Esophagus muscularis mucosa (tissue), 4 donors: ENCODE measurements at regions not wholly inside any gene's neighbourhood (a gene's known extent, or its start where the extent isn't known, plus 50 kb on each side); places are given as distances from the start of the nearest gene placed in this dataset.
A peak's percentile ranks its signal among the peaks of the same experiment; 100 is the strongest.
"Not testable (repeated sequence)": the region's sequence is repeated elsewhere in the genome, so short reads cannot be mapped to it uniquely, and the experiment has no call there.

Experiments
- DNase-seq: peaks from one replicate; pipeline ENCODE4 v3.0.0-alpha.2; 2017; ENCODE audit errors: extremely low spot score
- H3K27ac ChIP-seq, 4 donors: fragments of 200-600 bp; sonication (generic); replicated peaks in 1 of 4; 1 replicate in 3 of 4; 2 replicates in 1 of 4; pipeline ENCODE4 v1.5.1; 2016 to 2019; ENCODE audit warnings: mild to moderate bottlenecking in 1 of 4
- H3K27me3 ChIP-seq, 4 donors: fragments of 200-600 bp; sonication (generic); one replicate each; pipeline versions ENCODE4 v1.5.1 to v1.6.0; 2016 to 2019
- H3K36me3 ChIP-seq, 4 donors: fragments of 200-600 bp; sonication (generic); one replicate each; pipeline ENCODE4 v1.5.1; 2016 to 2019
- H3K4me1 ChIP-seq, 4 donors: fragments of 200-600 bp; sonication (generic); one replicate each; pipeline ENCODE4 v1.5.1; 2016 to 2019
- H3K4me3 ChIP-seq, 4 donors: fragments of 200-600 bp; sonication (generic); 1 replicate in 2 of 4; 2 replicates in 2 of 4; pipeline ENCODE4 v1.5.1; 2016 to 2019; ENCODE audit warnings: mild to moderate bottlenecking in 4 of 4, moderate library complexity in 1 of 4
- H3K9me3 ChIP-seq, 4 donors: fragments of 200-600 bp; sonication (generic); 1 replicate in 3 of 4; 2 replicates in 1 of 4; pipeline ENCODE4 v1.5.1; 2016 to 2019
- CTCF ChIP-seq, 3 experiments: fragments of 200-600 bp in 2 of 3; fragments of 450-650 bp in 1 of 3; sonication (generic) in 2 of 3; IDR thresholded peaks; one replicate each; pipeline ENCODE4 v1.5.1; 2017 to 2019; ENCODE audit warnings: antibody characterized with exemption in 3 of 3, mild to moderate bottlenecking in 2 of 3, moderate library complexity in 1 of 3
- EP300 ChIP-seq: sonication (generic); formaldehyde crosslinking; IDR thresholded peaks from one replicate; pipeline ENCODE4 v1.6.1; 2017; ENCODE audit warnings: antibody characterized with exemption
- POLR2A ChIP-seq: fragments of 450-650 bp; IDR thresholded peaks from one replicate; pipeline ENCODE4 v1.6.1; 2017; ENCODE audit warnings: antibody characterized with exemption, moderate library complexity, mild to moderate bottlenecking, low read depth
- POLR2AphosphoS5 ChIP-seq, 2 donors: sonication (generic); formaldehyde crosslinking; IDR thresholded peaks; one replicate each; pipeline ENCODE4 v1.6.1; 2017; ENCODE audit warnings: antibody characterized with exemption in 2 of 2
- WGBS: methylation state at CpG from one replicate; pipeline ENCODE4 v1.1.5; 2018; 5-methylcytosine and 5-hydroxymethylcytosine counted together
- intact Hi-C: fragments of 100-400 bp; cut with DNase I; formaldehyde crosslinking; loops from one replicate; pipeline ENCODE4 v1.15.1; 2023

GRCh38 chr2:113370478-113371091 is 66.9 kb upstream of the ZNG1B start:
- H3K9me3 ChIP-seq: no peaks in the 10 kb centered on the region
- H3K27ac ChIP-seq: no peak overlapping the region
- H3K27me3 ChIP-seq: peaks cover 0 to 3% (median 0%) of the 10 kb centered on the region in 4 donors
- 16% methylated on average over 8 of the region's 9 CpGs for WGBS
- no peak overlapping the region for H3K4me3 ChIP-seq
- H3K4me1 ChIP-seq: peaks cover 0 to 6% (median 4%) of the 10 kb centered on the region in 4 donors
- intact Hi-C loops: loop anchor here (1.0 to 5.0 kb wide), 2 partner anchors 121 to 233 kb away; no protein-coding TSS in a partner anchor
- H3K36me3 ChIP-seq: no peaks in the 10 kb centered on the region
- TF ChIP-seq CTCF (IDR thresholded peaks at IDR 0.05) (peak; percentile 64 to 80 (median 70)), POLR2A (no peak), POLR2AphosphoS5 (IDR thresholded peaks at IDR 0.05) (peak in 1 of 2 donors; percentile 38)
- no peak for DNase-seq

DNA sequence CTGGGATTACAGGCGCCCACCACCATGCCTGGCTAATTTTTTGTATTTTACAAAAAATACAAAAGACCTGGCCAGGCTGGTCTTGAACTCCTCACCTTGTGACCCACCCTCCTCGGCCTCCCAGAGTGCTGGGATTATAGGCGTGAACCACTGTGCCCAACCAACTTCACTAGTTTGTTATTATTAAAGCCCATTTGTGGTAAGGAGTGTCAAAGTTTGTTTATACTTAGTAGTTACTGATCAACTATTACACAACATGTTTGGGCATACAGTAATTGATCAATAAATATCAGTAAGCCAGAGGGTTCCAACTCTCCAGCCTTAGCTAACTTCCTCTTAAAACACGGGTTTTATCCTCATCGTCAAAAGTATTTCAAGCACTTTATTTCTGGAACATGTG is 67.5 kb upstream of the ZNG1B start:
- Histone ChIP-seq H3K4me3 (no peak overlapping the region), H3K27me3 (peaks cover 0 to 3% (median 0%) of the 10 kb centered on the region in 4 donors), H3K4me1 (peaks cover 0 to 6% (median 4%) of the 10 kb centered on the region in 4 donors), H3K36me3 (no peaks in the 10 kb centered on the region), H3K9me3 (no peaks in the 10 kb centered on the region), H3K27ac (no peak overlapping the region)
- no peak for DNase-seq
- 48% methylated on average over 5 of the region's 5 CpGs for WGBS
- no peak for TF ChIP-seq CTCF (IDR thresholded peaks at IDR 0.05)
- no peak for TF ChIP-seq EP300
- intact Hi-C loops: loop anchor here (1.0 to 5.0 kb wide), 2 partner anchors 121 to 233 kb away; no protein-coding TSS in a partner anchor

DNA sequence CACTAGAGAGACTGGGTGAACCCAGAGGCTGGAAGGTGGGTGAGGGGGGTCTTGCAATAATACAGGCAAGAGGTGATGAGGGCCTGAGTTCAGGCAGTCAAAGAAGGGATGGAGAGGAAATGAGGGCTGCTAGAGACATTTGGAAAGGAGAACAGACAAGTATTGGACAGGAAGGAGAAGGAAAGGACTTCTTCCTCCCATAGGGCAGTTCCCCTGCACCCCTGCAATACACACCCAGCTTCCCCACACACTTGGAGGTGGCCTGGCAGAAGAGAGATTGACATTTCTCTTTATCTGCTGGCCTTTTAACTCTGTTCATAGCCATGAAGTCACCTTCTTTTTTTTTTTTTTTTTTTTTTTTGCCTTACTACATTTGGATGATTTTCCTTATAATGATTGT is 68.9 kb upstream of the ZNG1B start:
- H3K4me1 ChIP-seq, intact Hi-C loops: not testable (repeated sequence)

GRCh38 chr2:113366821-113367220 is 70.7 kb upstream of the ZNG1B start:
- H3K4me1 ChIP-seq, H3K36me3 ChIP-seq, H3K27me3 ChIP-seq, H3K9me3 ChIP-seq, DNase-seq, H3K4me3 ChIP-seq, intact Hi-C loops, H3K27ac ChIP-seq: not testable (repeated sequence)
- WGBS: 96% methylated on average over 4 of the region's 4 CpGs

More for the DNA sequence above, 68.9 kb upstream of the ZNG1B start:
- H3K36me3 ChIP-seq, H3K27ac ChIP-seq, DNase-seq, H3K4me3 ChIP-seq, H3K27me3 ChIP-seq, H3K9me3 ChIP-seq: not testable (repeated sequence)

GRCh38 chr2:113365791-113366190 is 71.7 kb upstream of the ZNG1B start:
- intact Hi-C loops, DNase-seq, H3K9me3 ChIP-seq, H3K36me3 ChIP-seq, H3K27me3 ChIP-seq, H3K4me1 ChIP-seq, H3K27ac ChIP-seq, H3K4me3 ChIP-seq: not testable (repeated sequence)
- 89% methylated on average over 2 of the region's 2 CpGs for WGBS

- H3K4me3 ChIP-seq, H3K36me3 ChIP-seq, DNase-seq, H3K9me3 ChIP-seq, H3K27me3 ChIP-seq, intact Hi-C loops, H3K4me1 ChIP-seq, H3K27ac ChIP-seq: not testable (repeated sequence)
These were observed 72.2 kb upstream of the ZNG1B start for GRCh38 chr2:113365290-113365689.

DNA sequence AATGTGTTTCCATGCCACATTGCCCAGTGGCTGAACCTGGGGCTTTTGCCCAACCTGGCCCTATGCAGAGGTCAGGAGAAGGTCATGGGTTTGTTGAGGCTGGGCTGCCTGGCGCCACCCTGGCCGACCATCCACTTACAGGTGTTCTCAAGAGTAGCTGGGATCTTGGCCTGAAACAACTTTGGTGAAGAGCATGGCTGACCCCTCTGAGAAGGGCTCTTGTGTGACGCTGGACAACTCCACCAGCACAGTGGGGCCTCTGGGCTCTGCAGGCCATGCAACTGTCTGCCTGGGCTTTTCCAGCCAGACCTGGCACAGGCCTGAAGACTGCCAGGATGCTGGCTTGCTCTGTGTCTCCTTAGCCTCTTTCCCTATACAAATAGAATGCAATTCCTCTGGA is 76.4 kb upstream of the ZNG1B start:
- Histone ChIP-seq H3K9me3 (no peaks in the 10 kb centered on the region), H3K36me3 (no peaks in the 10 kb centered on the region), H3K27me3 (no peaks in the 10 kb centered on the region), H3K27ac (no peak overlapping the region), H3K4me3 (no peak overlapping the region), H3K4me1 (peaks cover 0 to 5% (median 0%) of the 10 kb centered on the region in 4 donors)
- TF ChIP-seq POLR2A (no peak), POLR2AphosphoS5 (IDR thresholded peaks at IDR 0.05) (no peak), EP300 (no peak), CTCF (IDR thresholded peaks at IDR 0.05) (no peak)
- WGBS: 97% methylated on average over 3 of the region's 3 CpGs
- intact Hi-C loops: no loop called here
- DNase-seq: no peak
